GM23248 (cell line): ENCODE measurements at regions not wholly inside any gene's neighbourhood (a gene's known extent, or its start where the extent isn't known, plus 50 kb on each side); places are given as distances from the start of the nearest gene placed in this dataset.
"Not testable (repeated sequence)": the region's sequence is repeated elsewhere in the genome, so short reads cannot be mapped to it uniquely, and the experiment has no call there.

ENCODE experiments used
- DNase-seq: peaks from one replicate; pipeline ENCODE4 v3.0.0-alpha.2; 2015
- H2AFZ ChIP-seq: fragments of 200-600 bp; sonication (generic); 2 replicates; pipeline ENCODE4 v1.6.1; 2016; ENCODE audit warnings: antibody characterized with exemption
- H3F3A ChIP-seq: fragments of 200-600 bp; sonication (generic); 2 replicates; pipeline ENCODE4 v1.6.1; 2016; ENCODE audit warnings: mild to moderate bottlenecking, antibody characterized with exemption, mixed run types; ENCODE audit not compliant: insufficient read depth
- H3K27ac ChIP-seq: fragments of 200-600 bp; sonication (generic); 2 replicates; pipeline ENCODE4 v1.5.1; 2016; ENCODE audit warnings: mild to moderate bottlenecking
- H3K27me3 ChIP-seq: fragments of 200-600 bp; sonication (generic); replicated peaks from 2 replicates; pipeline ENCODE4 v1.6.1; 2016; ENCODE audit warnings: mild to moderate bottlenecking; ENCODE audit not compliant: insufficient read depth
- H3K36me3 ChIP-seq: fragments of 200-600 bp; sonication (generic); 2 replicates; pipeline ENCODE4 v1.6.1; 2016; ENCODE audit warnings: low read depth, mild to moderate bottlenecking
- H3K4me1 ChIP-seq: fragments of 200-600 bp; sonication (generic); 2 replicates; pipeline ENCODE4 v1.6.1; 2016; ENCODE audit warnings: mild to moderate bottlenecking; ENCODE audit not compliant: insufficient read depth
- H3K4me2 ChIP-seq: fragments of 200-600 bp; sonication (generic); one replicate; pipeline ENCODE4 v1.6.1; 2016; ENCODE audit warnings: mild to moderate bottlenecking; ENCODE audit not compliant: unreplicated experiment
- H3K4me3 ChIP-seq: fragments of 200-600 bp; sonication (generic); 2 replicates; pipeline ENCODE4 v1.5.1; 2016; ENCODE audit warnings: mild to moderate bottlenecking
- H3K79me2 ChIP-seq: fragments of 200-600 bp; sonication (generic); 2 replicates; pipeline ENCODE4 v1.6.1; 2016; ENCODE audit warnings: mild to moderate bottlenecking; ENCODE audit not compliant: insufficient read depth
- H3K9ac ChIP-seq: fragments of 200-600 bp; sonication (generic); 2 replicates; pipeline ENCODE4 v1.6.1; 2016; ENCODE audit warnings: mild to moderate bottlenecking
- H3K9me2 ChIP-seq: fragments of 200-600 bp; sonication (generic); 2 replicates; pipeline ENCODE4 v1.6.1; 2016; ENCODE audit warnings: mixed run types, mild to moderate bottlenecking, moderate library complexity; ENCODE audit not compliant: insufficient read depth
- H3K9me3 ChIP-seq: fragments of 200-600 bp; sonication (generic); one replicate; pipeline ENCODE4 v1.6.1; 2017; ENCODE audit warnings: low read depth
- H4K20me1 ChIP-seq: fragments of 200-600 bp; sonication (generic); 2 replicates; pipeline ENCODE4 v1.6.0; 2016; ENCODE audit not compliant: insufficient read depth
- EZH2 ChIP-seq: fragments of 200-600 bp; sonication (generic); IDR thresholded peaks from 2 replicates; pipeline ENCODE4 v1.6.1; 2018; ENCODE audit warnings: antibody characterized with exemption, mild to moderate bottlenecking; ENCODE audit not compliant: insufficient read depth, poor library complexity, severe bottlenecking
- EZH2phosphoT487 ChIP-seq: fragments of 200-600 bp; sonication (generic); IDR thresholded peaks from 2 replicates; pipeline ENCODE4 v1.6.1; 2018; ENCODE audit warnings: antibody characterized with exemption, moderate library complexity, mild to moderate bottlenecking, low read depth; ENCODE audit not compliant: insufficient read depth
- WGBS, 2 experiments: methylation state at CpG; one replicate each; pipeline ENCODE4 v1.1.6; 2015 to 2017; ENCODE audit warnings: low lambda C conversion rate in 2 of 2, low coverage in 1 of 2; ENCODE audit errors: missing lambda C conversion rate in 2 of 2; 5-methylcytosine and 5-hydroxymethylcytosine counted together
- in situ Hi-C: fragments of 300-500 bp; cut with MboI; formaldehyde crosslinking; loops from 2 replicates; pipeline ENCODE4 v1.15.0; 2020

GRCh38 chr1:29684141-29684540 lies 447.8 kb downstream of the PTPRU start:
- Histone ChIP-seq H3K9me2 (no peaks in the 10 kb centered on the region), H4K20me1 (no peaks in the 10 kb centered on the region), H3K4me3 (no peak overlapping the region), H3K27me3 (no peaks in the 10 kb centered on the region), H3K4me1 (peaks cover 38% of the 10 kb centered on the region), H3K79me2 (no peaks in the 10 kb centered on the region), H3K9me3 (no peaks in the 10 kb centered on the region), H2AFZ (no peak overlapping the region), H3K4me2 (no peak overlapping the region), H3K36me3 (no peaks in the 10 kb centered on the region), H3F3A (peaks cover 20% of the 10 kb centered on the region), H3K27ac (no peak overlapping the region), H3K9ac (no peak overlapping the region)
- WGBS, 2 experiments = 86 to 91% methylated on average over 8 of the region's 8 CpGs
- DNase-seq = no peak
- in situ Hi-C loops = loop anchor here (25.0 kb wide), 1 partner anchor 447 kb away; the partner anchor contains the start of genes MECR and PTPRU
- TF ChIP-seq EZH2 = no peak
- TF ChIP-seq EZH2phosphoT487 = no peak

GRCh38 chr1:29683472-29683871 lies 447.1 kb downstream of the PTPRU start:
- no peaks in the 10 kb centered on the region for H3K27me3 ChIP-seq
- no peaks in the 10 kb centered on the region for H3K36me3 ChIP-seq
- H3K9me2 ChIP-seq = no peaks in the 10 kb centered on the region
- no peak overlapping the region for H3K27ac ChIP-seq
- H3K4me2 ChIP-seq = no peak overlapping the region
- in situ Hi-C loops = loop anchor here (25.0 kb wide), 1 partner anchor 446 kb away; the partner anchor contains the start of genes MECR and PTPRU
- DNase-seq = no peak
- no peaks in the 10 kb centered on the region for H3K79me2 ChIP-seq
- TF ChIP-seq EZH2 (no peak), EZH2phosphoT487 (no peak)
- no peak overlapping the region for H2AFZ ChIP-seq
- no peak overlapping the region for H3K4me3 ChIP-seq
- WGBS, 2 experiments = 90 to 91% methylated on average over 5 of the region's 5 CpGs
- H3K9ac ChIP-seq = no peak overlapping the region
- H3F3A ChIP-seq = peaks cover 20% of the 10 kb centered on the region
- H3K9me3 ChIP-seq = no peaks in the 10 kb centered on the region
- peaks cover 31% of the 10 kb centered on the region for H3K4me1 ChIP-seq
- H4K20me1 ChIP-seq = no peaks in the 10 kb centered on the region

- Histone ChIP-seq H3F3A (peaks cover 15% of the 10 kb centered on the region), H3K4me2 (no peak overlapping the region), H2AFZ (no peak overlapping the region), H4K20me1 (no peaks in the 10 kb centered on the region), H3K4me1 (peaks cover 26% of the 10 kb centered on the region), H3K36me3 (no peaks in the 10 kb centered on the region), H3K27me3 (no peaks in the 10 kb centered on the region), H3K27ac (no peak overlapping the region), H3K79me2 (no peaks in the 10 kb centered on the region), H3K9ac (no peak overlapping the region), H3K9me3 (no peaks in the 10 kb centered on the region), H3K9me2 (no peaks in the 10 kb centered on the region), H3K4me3 (no peak overlapping the region)
- in situ Hi-C loops = loop anchor here (25.0 kb wide), 1 partner anchor 446 kb away; the partner anchor contains the start of genes MECR and PTPRU
- DNase-seq = peak; percentile 53
- 28 to 33% methylated on average over 3 of the region's 3 CpGs for WGBS, 2 experiments
- TF ChIP-seq EZH2 (no peak), EZH2phosphoT487 (no peak)
These were observed 446.6 kb downstream of the PTPRU start for GRCh38 chr1:29682919-29683295.

GRCh38 chr1:29682171-29682918 lies 446.0 kb downstream of the PTPRU start:
- Histone ChIP-seq H3K9me3 (no peaks in the 10 kb centered on the region), H3K4me1 (peaks cover 20% of the 10 kb centered on the region), H2AFZ (no peak overlapping the region), H3K36me3 (no peaks in the 10 kb centered on the region), H3K27me3 (no peaks in the 10 kb centered on the region), H3K4me3 (no peak overlapping the region), H3K9ac (no peak overlapping the region), H3K27ac (no peak overlapping the region), H3K9me2 (no peaks in the 10 kb centered on the region), H3K79me2 (no peaks in the 10 kb centered on the region), H3K4me2 (no peak overlapping the region), H3F3A (peaks cover 10% of the 10 kb centered on the region), H4K20me1 (no peaks in the 10 kb centered on the region)
- 46 to 51% methylated on average over 9 to 10 of the region's 10 CpGs for WGBS, 2 experiments
- in situ Hi-C loops = loop anchor here (25.0 kb wide), 1 partner anchor 445 kb away; the partner anchor contains the start of genes MECR and PTPRU
- DNase-seq = no peak
- TF ChIP-seq EZH2phosphoT487 = no peak
- TF ChIP-seq EZH2 = no peak

- not testable (repeated sequence) for H3K9me2 ChIP-seq, DNase-seq, H3K9ac ChIP-seq, H3K4me2 ChIP-seq, H4K20me1 ChIP-seq, H3K36me3 ChIP-seq, H3F3A ChIP-seq, H3K4me3 ChIP-seq, H3K9me3 ChIP-seq, H2AFZ ChIP-seq, H3K79me2 ChIP-seq, H3K27me3 ChIP-seq, H3K27ac ChIP-seq
- WGBS, 2 experiments = 68 to 73% methylated on average over 6 of the region's 6 CpGs
- peaks cover 11% of the 10 kb centered on the region for H3K4me1 ChIP-seq
- in situ Hi-C loops = loop anchor here (25.0 kb wide), 1 partner anchor 444 kb away; the partner anchor contains the start of genes MECR and PTPRU
These were observed 445.1 kb downstream of the PTPRU start for GRCh38 chr1:29681416-29681815.
